NCI-H526 treated with DMSO at 0.1 percent for 48 hours (cell line): ENCODE measurements at regions not wholly inside any gene's neighbourhood (a gene's known extent, or its start where the extent isn't known, plus 50 kb on each side); places are given as distances from the start of the nearest gene placed in this dataset.
"Not testable (repeated sequence)": the region's sequence is repeated elsewhere in the genome, so short reads cannot be mapped to it uniquely, and the experiment has no call there.

ENCODE experiments used
- DNase-seq: peaks from one replicate; lab custom pipeline; 2025; lab: John Stamatoyannopoulos, UW

GRCh38 chr7:131861620-131862346 is 305.4 kb upstream of the PODXL start:
- DNase-seq, result no peak

DNA sequence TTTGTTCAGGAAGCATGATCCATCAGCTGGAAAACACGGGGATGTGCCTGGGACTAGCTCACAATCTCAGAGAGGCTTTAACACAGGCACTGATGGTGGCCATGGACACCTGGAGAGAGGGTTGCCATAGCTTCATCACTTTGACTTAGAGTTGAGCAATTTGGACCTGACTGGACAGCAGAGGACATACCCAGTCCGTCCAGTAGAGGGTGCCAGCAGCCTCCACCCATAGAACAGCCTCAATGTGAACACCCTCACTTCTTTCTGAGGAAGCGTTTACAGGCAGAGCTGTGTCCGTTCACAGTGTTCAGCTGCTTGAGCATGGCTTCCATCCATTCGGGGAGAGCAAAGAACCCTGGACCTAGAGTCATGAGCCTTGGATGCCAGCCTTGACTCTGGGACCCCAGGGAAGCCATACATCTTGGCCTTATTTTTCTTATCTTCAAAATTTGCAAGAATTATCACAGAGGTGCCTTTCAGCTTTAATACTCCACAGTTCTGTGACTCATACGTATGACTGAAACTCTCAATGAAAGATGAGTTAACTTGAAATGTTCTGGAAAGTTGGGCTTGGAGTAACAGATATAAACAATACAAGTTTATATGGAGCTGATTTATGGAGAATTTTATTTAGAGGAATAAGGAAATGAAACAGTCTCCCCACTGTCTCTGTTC is 302.9 kb upstream of the PODXL start:
- DNase-seq, result no peak

- no peak for DNase-seq
Measured at GRCh38 chr7:131858611-131859010, 302.2 kb upstream of the PODXL start.

GRCh38 chr7:131849472-131849871 is 293.0 kb upstream of the PODXL start:
- no peak for DNase-seq

- DNase-seq, result no peak
Measured at GRCh38 chr7:131848033-131848432, 291.6 kb upstream of the PODXL start.

DNA sequence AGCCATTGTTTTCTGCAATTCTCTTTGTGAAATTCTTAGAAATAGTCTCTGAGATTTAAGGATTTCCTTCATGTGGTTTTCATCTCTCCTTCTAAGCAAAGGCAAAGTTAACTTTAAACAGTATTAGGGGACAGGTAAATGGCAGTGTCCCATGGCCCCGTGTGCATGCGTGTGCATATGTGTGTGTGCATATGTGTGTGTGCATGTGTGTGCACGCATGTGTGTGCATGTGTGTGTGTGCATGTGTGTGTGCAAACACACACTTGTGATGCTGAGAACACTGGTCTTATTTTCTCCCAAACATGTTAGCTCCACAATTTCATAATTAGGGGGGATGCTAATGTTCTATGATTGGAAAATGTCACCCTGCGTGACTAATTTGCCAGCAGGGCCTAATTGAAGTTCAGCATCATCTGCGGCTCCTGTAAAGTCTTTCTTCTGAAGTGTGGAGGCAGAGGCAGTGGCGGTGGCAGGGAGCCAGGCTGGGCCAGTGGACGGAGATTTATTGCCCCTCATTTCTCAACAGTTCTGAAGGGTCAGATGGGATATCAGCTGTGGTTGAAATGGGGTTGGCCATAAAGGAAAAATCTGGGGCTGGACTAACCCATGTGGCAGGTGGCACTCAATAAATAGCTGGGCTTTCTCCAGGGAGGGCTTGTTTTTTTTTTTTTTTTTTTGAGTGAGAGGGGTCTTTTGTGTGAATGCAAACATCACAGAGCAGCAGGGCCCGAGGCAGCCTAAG is 289.3 kb upstream of the PODXL start:
- DNase-seq, result no peak

DNA sequence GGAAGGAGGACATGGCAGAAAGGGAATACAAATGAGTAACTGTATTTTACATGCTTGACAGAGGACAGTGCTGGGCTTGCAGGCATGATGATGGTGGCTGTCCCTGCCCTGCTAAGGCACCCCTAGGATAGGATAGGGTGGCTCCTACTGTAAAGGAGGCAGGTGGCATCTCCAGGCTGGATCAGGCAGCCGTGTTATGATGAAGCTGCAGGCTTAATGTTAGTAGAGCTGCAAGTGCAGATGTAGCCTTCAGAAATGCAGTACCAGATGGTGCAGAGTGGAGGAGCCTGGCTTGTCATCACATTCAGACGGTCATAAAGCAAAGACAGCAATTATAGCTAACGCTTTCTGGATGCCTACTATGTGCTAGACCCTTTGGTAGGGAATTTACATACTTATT is 287.9 kb upstream of the PODXL start:
- no peak for DNase-seq

DNA sequence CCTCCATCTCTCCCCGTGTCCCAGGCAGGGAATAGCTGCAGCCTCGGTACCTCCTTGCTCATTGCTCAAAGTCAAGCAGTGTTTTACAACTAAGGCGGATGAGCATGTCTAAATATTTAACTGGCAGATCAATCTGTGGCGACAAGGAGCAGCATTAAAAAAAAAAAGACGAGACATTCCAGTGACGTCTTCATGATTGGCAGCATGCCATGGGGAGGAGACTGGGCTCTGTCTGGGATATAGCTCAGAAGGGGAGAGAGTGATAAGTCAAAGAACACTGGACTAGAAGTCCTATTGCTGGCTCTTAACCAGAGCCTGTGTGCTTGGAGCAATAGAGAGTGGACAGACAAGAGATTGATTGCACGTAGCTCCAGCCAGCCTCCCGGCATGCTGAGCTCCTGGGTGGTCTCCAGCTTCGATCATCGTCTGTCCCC is 287.5 kb upstream of the PODXL start:
- no peak for DNase-seq

- no peak for DNase-seq
Measured at GRCh38 chr7:131839967-131840690, 283.7 kb upstream of the PODXL start.

DNA sequence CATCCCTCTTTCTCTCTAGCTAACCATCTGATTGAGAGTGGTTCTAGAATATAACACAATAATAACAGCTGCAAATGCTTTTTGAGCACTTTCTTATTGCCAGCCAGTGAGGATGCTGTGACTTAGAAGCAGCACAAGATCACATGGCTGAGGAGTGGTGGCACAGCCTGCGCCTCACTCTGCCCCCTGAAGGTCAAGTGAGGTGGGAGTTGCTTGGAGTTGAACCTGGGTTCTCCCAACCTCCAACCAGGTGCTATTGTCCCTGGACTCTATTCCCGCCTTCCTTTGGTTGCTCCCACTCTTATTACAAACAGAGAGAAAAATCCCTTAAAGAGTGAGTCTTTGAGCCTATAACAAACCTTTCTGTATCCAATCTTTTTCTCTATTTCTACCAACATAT is 280.3 kb upstream of the PODXL start:
- DNase-seq, result no peak

GRCh38 chr7:131835141-131835540 is 278.7 kb upstream of the PODXL start:
- no peak for DNase-seq

- no peak for DNase-seq
Measured at GRCh38 chr7:131830681-131831080, 274.3 kb upstream of the PODXL start.

GRCh38 chr7:131829947-131830558 is 273.6 kb upstream of the PODXL start:
- DNase-seq, result no peak

GRCh38 chr7:131827421-131827820 is 271.0 kb upstream of the PODXL start:
- no peak for DNase-seq

- DNase-seq, result no peak
Measured at GRCh38 chr7:131826960-131827359, 270.5 kb upstream of the PODXL start.

GRCh38 chr7:131823961-131824440 is 267.6 kb upstream of the PODXL start:
- DNase-seq, result not testable (repeated sequence)

DNA sequence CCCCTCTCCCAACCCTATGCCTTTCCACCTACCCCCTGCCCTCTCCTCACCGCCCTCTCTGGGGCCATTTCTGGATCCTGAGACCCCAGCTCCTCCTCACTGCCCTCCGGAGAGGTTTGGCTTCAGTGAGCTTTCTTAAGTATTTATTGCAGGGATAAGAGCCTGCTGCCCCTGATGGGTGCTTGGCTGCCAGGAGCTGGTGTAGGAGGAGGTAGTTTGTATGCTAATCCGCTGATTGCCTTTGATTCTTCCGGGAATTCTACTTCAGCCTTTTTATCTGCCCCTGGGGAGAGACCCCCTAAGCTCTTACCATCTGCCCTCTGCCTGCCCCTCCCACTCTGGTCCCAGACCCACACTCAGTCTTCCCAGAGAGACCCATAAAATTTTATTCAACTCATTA is 263.5 kb upstream of the PODXL start:
- DNase-seq, result no peak

- no peak for DNase-seq
Measured at GRCh38 chr7:131816391-131817007, 260.1 kb upstream of the PODXL start.

DNA sequence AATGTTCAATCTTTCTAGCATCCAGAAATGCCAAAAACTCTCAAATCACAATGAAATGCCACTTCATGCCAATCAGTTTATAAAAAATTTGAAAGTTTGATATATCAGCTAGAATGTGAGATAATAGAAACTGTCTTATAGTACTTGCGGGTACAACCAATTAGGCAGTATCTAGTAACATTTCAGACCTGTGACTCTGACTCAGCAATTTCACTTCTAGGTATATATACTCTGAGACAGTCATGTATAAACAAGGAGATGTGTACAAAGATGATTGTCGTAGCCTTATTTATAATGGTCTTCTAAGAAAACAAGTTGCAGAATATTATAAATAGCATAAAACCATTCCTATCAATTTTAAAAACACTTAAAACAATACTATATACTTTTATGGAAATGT is 252.3 kb upstream of the PODXL start:
- DNase-seq, result no peak

GRCh38 chr7:131808156-131808555 is 251.7 kb upstream of the PODXL start:
- DNase-seq, result not testable (repeated sequence)

DNA sequence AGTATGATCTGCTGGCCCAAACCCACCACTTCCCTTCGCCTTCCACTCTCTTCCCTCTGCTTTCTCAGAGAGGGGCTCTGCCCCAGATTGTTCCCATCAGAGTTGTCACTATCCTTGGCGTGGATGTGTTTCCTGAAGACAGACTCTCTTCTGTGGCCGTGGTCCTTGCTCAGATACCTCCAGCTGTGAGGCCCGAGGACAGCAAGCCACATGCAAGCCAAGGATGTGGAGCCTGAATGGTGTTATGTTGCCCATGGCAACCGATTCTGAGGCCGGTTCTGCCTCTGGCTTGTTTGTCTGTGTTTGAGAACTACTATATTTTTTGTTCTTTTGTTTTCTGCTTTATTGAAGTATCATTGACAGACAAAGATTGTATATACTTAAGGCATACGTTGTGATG is 247.4 kb upstream of the PODXL start:
- no peak for DNase-seq
